Heart left ventricle (tissue), 13 donors: ENCODE measurements at regions not wholly inside any gene's neighbourhood (a gene's known extent, or its start where the extent isn't known, plus 50 kb on each side); places are given as distances from the start of the nearest gene placed in this dataset.

ENCODE experiments used
- POLR2A ChIP-seq, 2 donors: fragments of 450-650 bp; IDR thresholded peaks; one replicate each; pipeline ENCODE4 v1.6.1; 2017; ENCODE audit warnings: antibody characterized with exemption in 2 of 2, mild to moderate bottlenecking in 2 of 2, moderate library complexity in 2 of 2
- TF ChIP-seq, protein P1 (sequence below), 12 donors: fragments of 200-600 bp; sonication (generic) in 4 of 12; IDR thresholded peaks; one replicate each; pipeline versions ENCODE4 v1.5.0 to v1.8.0; 2018 to 2022; ENCODE audit warnings: antibody characterized with exemption in 12 of 12, mild to moderate bottlenecking in 5 of 12
- donor health status: ischemic (EF 13 %, LVEDD 7.1; RV severe dilation, severe dysfunction).
- donor health status: DM: no; HTN: yes; CAD: no.
- donor health status: DM: no; HTN: no; CAD: no.
- donor health status: ischemic (EF 25% LVEDD 6.9; RV normal size, moderate dysfunction).
- donor health status: ischemic (EF 25% LVEDD 5.7; RV mildly dilated, moderate dysfunction).
- donor health status: ischemic (EF 35%, LVEDD 5.7; RV mildly dilated, moderate dysfunction).
- donor health status: nonischemic (EF 11% LVEDD 7.7; RV severe dilation, severe dysfunction).
- donor health status: DM: yes; HTN: yes; CAD: no.
- donor health status: PGD.
- donor health status: ischemic (EF 29% LVEDD 5.4; RV normal size, mild dysfunction).
- donor health status: nonischemic (EF 23%, LVEDD 6.1; RV moderate dilation, normal function).

- TF ChIP-seq, protein P1, sequence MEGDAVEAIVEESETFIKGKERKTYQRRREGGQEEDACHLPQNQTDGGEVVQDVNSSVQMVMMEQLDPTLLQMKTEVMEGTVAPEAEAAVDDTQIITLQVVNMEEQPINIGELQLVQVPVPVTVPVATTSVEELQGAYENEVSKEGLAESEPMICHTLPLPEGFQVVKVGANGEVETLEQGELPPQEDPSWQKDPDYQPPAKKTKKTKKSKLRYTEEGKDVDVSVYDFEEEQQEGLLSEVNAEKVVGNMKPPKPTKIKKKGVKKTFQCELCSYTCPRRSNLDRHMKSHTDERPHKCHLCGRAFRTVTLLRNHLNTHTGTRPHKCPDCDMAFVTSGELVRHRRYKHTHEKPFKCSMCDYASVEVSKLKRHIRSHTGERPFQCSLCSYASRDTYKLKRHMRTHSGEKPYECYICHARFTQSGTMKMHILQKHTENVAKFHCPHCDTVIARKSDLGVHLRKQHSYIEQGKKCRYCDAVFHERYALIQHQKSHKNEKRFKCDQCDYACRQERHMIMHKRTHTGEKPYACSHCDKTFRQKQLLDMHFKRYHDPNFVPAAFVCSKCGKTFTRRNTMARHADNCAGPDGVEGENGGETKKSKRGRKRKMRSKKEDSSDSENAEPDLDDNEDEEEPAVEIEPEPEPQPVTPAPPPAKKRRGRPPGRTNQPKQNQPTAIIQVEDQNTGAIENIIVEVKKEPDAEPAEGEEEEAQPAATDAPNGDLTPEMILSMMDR (IDR thresholded peaks at IDR 0.05) = no peak
- TF ChIP-seq POLR2A (IDR thresholded peaks at IDR 0.05) = no peak
Observed at GRCh38 chr6:74705451-74705850, 500.4 kb downstream of the COL12A1 start.
